ENCODE measurements at regions not wholly inside any gene's neighbourhood (a gene's known extent, or its start where the extent isn't known, plus 50 kb on each side); places are given as distances from the start of the nearest gene placed in this dataset.
A peak's percentile ranks its signal among the peaks of the same experiment; 100 is the strongest.

- H3K9me3 Mint-ChIP-seq (ENCODE audit: unreplicated experiment): no peaks in the 10 kb centered on the region
- no peak for DNase-seq (ENCODE audit: extremely low spot score, unreplicated experiment)
- TF ChIP-seq, protein P1, sequence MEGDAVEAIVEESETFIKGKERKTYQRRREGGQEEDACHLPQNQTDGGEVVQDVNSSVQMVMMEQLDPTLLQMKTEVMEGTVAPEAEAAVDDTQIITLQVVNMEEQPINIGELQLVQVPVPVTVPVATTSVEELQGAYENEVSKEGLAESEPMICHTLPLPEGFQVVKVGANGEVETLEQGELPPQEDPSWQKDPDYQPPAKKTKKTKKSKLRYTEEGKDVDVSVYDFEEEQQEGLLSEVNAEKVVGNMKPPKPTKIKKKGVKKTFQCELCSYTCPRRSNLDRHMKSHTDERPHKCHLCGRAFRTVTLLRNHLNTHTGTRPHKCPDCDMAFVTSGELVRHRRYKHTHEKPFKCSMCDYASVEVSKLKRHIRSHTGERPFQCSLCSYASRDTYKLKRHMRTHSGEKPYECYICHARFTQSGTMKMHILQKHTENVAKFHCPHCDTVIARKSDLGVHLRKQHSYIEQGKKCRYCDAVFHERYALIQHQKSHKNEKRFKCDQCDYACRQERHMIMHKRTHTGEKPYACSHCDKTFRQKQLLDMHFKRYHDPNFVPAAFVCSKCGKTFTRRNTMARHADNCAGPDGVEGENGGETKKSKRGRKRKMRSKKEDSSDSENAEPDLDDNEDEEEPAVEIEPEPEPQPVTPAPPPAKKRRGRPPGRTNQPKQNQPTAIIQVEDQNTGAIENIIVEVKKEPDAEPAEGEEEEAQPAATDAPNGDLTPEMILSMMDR (IDR thresholded peaks at IDR 0.05): no peak
- H3K4me1 Mint-ChIP-seq (ENCODE audit: unreplicated experiment): peaks cover 37% of the 10 kb centered on the region
- H3K4me3 Mint-ChIP-seq (ENCODE audit: unreplicated experiment): no peak overlapping the region
- no peaks in the 10 kb centered on the region for H3K27me3 Mint-ChIP-seq (ENCODE audit: unreplicated experiment)
- no peaks in the 10 kb centered on the region for H3K36me3 Mint-ChIP-seq (ENCODE audit: unreplicated experiment)
- H3K27ac Mint-ChIP-seq (ENCODE audit: unreplicated experiment): peak overlapping the region; percentile 90
These were observed 290.7 kb upstream of the TENM3 start for GRCh38 chr4:181952478-181952877.

DNA sequence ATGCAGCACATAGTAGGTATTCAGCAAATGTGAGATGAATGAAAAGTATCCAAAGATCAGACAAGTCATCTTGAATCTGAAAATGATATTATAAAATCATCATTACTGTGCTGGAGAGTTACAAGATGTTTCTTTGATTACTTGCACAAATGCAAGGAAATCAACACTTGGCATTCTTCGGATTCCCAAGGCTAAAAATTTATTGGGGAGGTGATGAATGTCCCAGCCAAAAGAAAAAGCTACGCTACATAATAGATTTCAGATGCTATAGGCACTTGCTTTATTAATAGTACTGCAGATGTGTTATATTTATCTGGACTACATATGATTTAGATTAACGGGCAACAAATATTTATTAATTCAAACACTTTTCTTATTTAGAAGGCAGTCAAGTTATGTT lies 286.7 kb upstream of the TENM3 start:
- Mint-ChIP-seq H3K9me3 (ENCODE audit: unreplicated experiment) (no peaks in the 10 kb centered on the region), H3K4me1 (ENCODE audit: unreplicated experiment) (peaks cover 68% of the 10 kb centered on the region), H3K27me3 (ENCODE audit: unreplicated experiment) (no peaks in the 10 kb centered on the region), H3K4me3 (ENCODE audit: unreplicated experiment) (no peak overlapping the region), H3K36me3 (ENCODE audit: unreplicated experiment) (no peaks in the 10 kb centered on the region), H3K27ac (ENCODE audit: unreplicated experiment) (peak overlapping the region; percentile 84)
- DNase-seq (ENCODE audit: extremely low spot score, unreplicated experiment): no peak
- TF ChIP-seq, protein P1 (IDR thresholded peaks at IDR 0.05): no peak

DNA sequence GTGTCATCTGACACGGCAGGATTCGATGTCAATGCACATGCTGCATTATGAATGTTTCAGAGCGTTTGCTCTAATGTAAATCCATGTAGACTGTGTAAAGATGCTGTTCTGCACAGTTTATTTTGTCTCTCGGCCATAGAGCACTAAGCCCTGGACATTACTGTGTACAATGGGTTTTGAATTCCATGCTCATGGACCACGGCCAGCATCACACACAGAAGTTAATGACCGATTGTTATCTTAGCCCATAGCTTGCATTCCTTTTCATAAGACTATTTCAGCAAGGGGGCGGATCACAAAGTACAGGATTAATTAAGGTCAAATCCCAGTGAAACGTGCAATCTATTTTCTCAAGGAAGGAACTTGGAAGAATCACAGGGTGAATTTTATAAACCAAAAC lies 286.1 kb upstream of the TENM3 start:
- H3K4me1 Mint-ChIP-seq (ENCODE audit: unreplicated experiment): peaks cover 62% of the 10 kb centered on the region
- H3K4me3 Mint-ChIP-seq (ENCODE audit: unreplicated experiment): no peak overlapping the region
- no peak for DNase-seq (ENCODE audit: extremely low spot score, unreplicated experiment)
- H3K27ac Mint-ChIP-seq (ENCODE audit: unreplicated experiment): peak overlapping the region; percentile 84
- TF ChIP-seq, protein P1 (IDR thresholded peaks at IDR 0.05): no peak
- no peaks in the 10 kb centered on the region for H3K36me3 Mint-ChIP-seq (ENCODE audit: unreplicated experiment)
- H3K27me3 Mint-ChIP-seq (ENCODE audit: unreplicated experiment): no peaks in the 10 kb centered on the region
- no peaks in the 10 kb centered on the region for H3K9me3 Mint-ChIP-seq (ENCODE audit: unreplicated experiment)

GRCh38 chr4:181958446-181958845 lies 284.8 kb upstream of the TENM3 start:
- peak overlapping the region; percentile 84 for H3K27ac Mint-ChIP-seq (ENCODE audit: unreplicated experiment)
- H3K4me1 Mint-ChIP-seq (ENCODE audit: unreplicated experiment): peaks cover 54% of the 10 kb centered on the region

DNA sequence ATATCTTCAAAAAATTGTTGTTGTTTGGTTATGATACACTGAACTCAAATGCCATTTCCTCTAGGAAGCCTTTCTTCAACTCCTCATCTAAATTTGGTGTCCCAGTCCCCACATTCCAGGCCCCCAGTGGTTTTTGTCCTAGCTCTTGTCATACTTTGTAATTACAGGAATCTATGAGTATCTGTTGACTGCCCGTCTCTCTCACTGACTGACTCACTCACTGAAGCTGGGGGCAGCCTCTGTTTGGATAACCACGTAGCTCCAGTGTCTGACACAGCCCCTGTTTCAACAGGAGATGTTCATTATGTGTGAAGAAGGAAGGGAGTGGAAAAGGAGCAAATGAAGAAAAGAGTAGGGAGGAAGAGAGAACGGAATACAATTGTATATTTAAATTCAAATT lies 284.1 kb upstream of the TENM3 start:
- DNase-seq (ENCODE audit: extremely low spot score, unreplicated experiment): no peak
- H3K4me3 Mint-ChIP-seq (ENCODE audit: unreplicated experiment): peak overlapping the region; percentile 42
- no peaks in the 10 kb centered on the region for H3K36me3 Mint-ChIP-seq (ENCODE audit: unreplicated experiment)
- peaks cover 54% of the 10 kb centered on the region for H3K4me1 Mint-ChIP-seq (ENCODE audit: unreplicated experiment)
- no peaks in the 10 kb centered on the region for H3K27me3 Mint-ChIP-seq (ENCODE audit: unreplicated experiment)
- H3K27ac Mint-ChIP-seq (ENCODE audit: unreplicated experiment): peak overlapping the region; percentile 90
- H3K9me3 Mint-ChIP-seq (ENCODE audit: unreplicated experiment): no peaks in the 10 kb centered on the region
- TF ChIP-seq, protein P1 (IDR thresholded peaks at IDR 0.05): no peak

More at GRCh38 chr4:181958446-181958845, 284.8 kb upstream of the TENM3 start:
- no peaks in the 10 kb centered on the region for H3K27me3 Mint-ChIP-seq (ENCODE audit: unreplicated experiment)
- TF ChIP-seq, protein P1 (IDR thresholded peaks at IDR 0.05): no peak
- H3K4me3 Mint-ChIP-seq (ENCODE audit: unreplicated experiment): no peak overlapping the region
- no peaks in the 10 kb centered on the region for H3K9me3 Mint-ChIP-seq (ENCODE audit: unreplicated experiment)
- H3K36me3 Mint-ChIP-seq (ENCODE audit: unreplicated experiment): no peaks in the 10 kb centered on the region
- DNase-seq (ENCODE audit: extremely low spot score, unreplicated experiment): no peak

All from osteocyte (in vitro differentiated cells).